ENCODE measurements at regions not wholly inside any gene's neighbourhood (a gene's known extent, or its start where the extent isn't known, plus 50 kb on each side); places are given as distances from the start of the nearest gene placed in this dataset.
"Not testable (repeated sequence)": the region's sequence is repeated elsewhere in the genome, so short reads cannot be mapped to it uniquely, and the experiment has no call there.

DNA sequence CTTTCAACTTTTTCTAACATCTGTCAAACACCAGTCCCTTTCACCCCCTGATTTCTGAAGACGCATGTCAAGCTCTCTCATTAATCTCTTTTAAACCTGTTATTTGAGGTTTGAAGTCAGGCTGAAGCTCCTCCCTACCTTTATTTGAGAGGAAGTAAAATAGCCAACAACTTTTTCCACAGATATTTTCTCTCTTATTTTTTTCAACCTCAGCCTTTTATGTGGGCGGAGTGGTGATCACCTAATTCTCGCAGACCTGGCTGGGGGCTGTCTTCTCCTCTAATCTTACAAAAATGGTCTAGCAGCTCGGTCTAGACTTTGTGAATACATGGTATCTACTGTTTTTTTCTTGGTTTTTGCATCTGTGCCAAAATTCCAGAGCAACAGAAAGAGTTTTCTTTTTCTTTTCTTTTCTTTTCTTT is 395.7 kb upstream of the ACTBL2 start:
- no peaks in the 10 kb centered on the region for H3K4me1 ChIP-seq (ENCODE audit: control insufficient read depth, insufficient read depth, low read length)
- no peaks in the 10 kb centered on the region for H3K36me3 ChIP-seq (ENCODE audit: control insufficient read depth, insufficient read depth, low read length)
- no peak overlapping the region for H3K4me3 ChIP-seq (ENCODE audit: low read length)
- no peaks in the 10 kb centered on the region for H3K27me3 ChIP-seq (ENCODE audit: control insufficient read depth, insufficient read depth, low read length, poor library complexity, severe bottlenecking)
- H3K27ac Mint-ChIP-seq = no peak overlapping the region
- no peak overlapping the region for H3K9ac ChIP-seq (ENCODE audit: extremely low read depth, low read length, poor library complexity, severe bottlenecking)
- H3K9me3 ChIP-seq (ENCODE audit: control insufficient read depth, low read length) = no peaks in the 10 kb centered on the region
- no peak overlapping the region for H3K4me3 Mint-ChIP-seq
- WGBS, 2 experiments (ENCODE audit: insufficient coverage in 1 of 2, insufficient read length in 1 of 2) = 88 to 98% methylated on average over 4 of the region's 4 CpGs
- TF ChIP-seq, protein P1, sequence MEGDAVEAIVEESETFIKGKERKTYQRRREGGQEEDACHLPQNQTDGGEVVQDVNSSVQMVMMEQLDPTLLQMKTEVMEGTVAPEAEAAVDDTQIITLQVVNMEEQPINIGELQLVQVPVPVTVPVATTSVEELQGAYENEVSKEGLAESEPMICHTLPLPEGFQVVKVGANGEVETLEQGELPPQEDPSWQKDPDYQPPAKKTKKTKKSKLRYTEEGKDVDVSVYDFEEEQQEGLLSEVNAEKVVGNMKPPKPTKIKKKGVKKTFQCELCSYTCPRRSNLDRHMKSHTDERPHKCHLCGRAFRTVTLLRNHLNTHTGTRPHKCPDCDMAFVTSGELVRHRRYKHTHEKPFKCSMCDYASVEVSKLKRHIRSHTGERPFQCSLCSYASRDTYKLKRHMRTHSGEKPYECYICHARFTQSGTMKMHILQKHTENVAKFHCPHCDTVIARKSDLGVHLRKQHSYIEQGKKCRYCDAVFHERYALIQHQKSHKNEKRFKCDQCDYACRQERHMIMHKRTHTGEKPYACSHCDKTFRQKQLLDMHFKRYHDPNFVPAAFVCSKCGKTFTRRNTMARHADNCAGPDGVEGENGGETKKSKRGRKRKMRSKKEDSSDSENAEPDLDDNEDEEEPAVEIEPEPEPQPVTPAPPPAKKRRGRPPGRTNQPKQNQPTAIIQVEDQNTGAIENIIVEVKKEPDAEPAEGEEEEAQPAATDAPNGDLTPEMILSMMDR (conservative IDR thresholded peaks at IDR 0.05) = no peak
- no peaks in the 10 kb centered on the region for H3K4me1 Mint-ChIP-seq
- no peak overlapping the region for H3K27ac ChIP-seq (ENCODE audit: low read depth, low read length)
- no peaks in the 10 kb centered on the region for H3K9me3 Mint-ChIP-seq
- H3K27me3 Mint-ChIP-seq (ENCODE audit: insufficient read depth) = no peaks in the 10 kb centered on the region
- no peaks in the 10 kb centered on the region for H3K36me3 Mint-ChIP-seq (ENCODE audit: low read depth)
- no peak for DNase-seq

DNA sequence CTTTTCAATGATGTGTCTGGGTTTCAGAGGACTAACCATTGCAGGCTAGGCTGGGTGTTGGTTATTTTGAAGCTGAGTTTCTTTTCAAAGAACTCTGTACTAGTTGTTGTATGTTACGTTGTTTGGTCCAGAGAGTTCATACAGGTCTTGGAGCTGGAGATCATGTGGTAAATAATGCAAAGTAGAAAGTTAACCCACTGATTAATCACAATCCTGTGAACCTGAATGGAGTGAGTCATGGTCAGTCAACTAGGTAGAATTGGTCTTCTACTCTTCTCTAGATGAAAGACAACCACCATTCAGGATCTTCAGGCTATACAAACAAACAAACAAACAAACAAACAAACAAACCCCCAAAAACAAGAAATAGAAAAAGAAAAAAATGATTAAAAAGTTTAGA is 388.9 kb upstream of the ACTBL2 start:
- Mint-ChIP-seq H3K36me3 (ENCODE audit: low read depth) (peaks cover 5% of the 10 kb centered on the region), H3K27me3 (ENCODE audit: insufficient read depth) (no peaks in the 10 kb centered on the region), H3K27ac (no peak overlapping the region), H3K4me1 (no peaks in the 10 kb centered on the region), H3K9me3 (peaks cover 11% of the 10 kb centered on the region), H3K4me3 (no peak overlapping the region)
- Histone ChIP-seq H3K27me3 (ENCODE audit: control insufficient read depth, insufficient read depth, low read length, poor library complexity, severe bottlenecking) (no peaks in the 10 kb centered on the region), H3K9ac (ENCODE audit: extremely low read depth, low read length, poor library complexity, severe bottlenecking) (no peak overlapping the region), H3K36me3 (ENCODE audit: control insufficient read depth, insufficient read depth, low read length) (no peaks in the 10 kb centered on the region), H3K9me3 (ENCODE audit: control insufficient read depth, low read length) (peaks cover 7% of the 10 kb centered on the region), H3K4me3 (ENCODE audit: low read length) (no peak overlapping the region), H3K27ac (ENCODE audit: low read depth, low read length) (no peak overlapping the region), H3K4me1 (ENCODE audit: control insufficient read depth, insufficient read depth, low read length) (no peaks in the 10 kb centered on the region)
- 93% methylated on average over 1 of the region's 1 CpG; no CpG with 5 or more reads in 1 of the 2 experiments for WGBS, 2 experiments (ENCODE audit: insufficient coverage in 1 of 2, insufficient read length in 1 of 2)
- DNase-seq = no peak
- TF ChIP-seq, protein P1 (conservative IDR thresholded peaks at IDR 0.05) = no peak

DNA sequence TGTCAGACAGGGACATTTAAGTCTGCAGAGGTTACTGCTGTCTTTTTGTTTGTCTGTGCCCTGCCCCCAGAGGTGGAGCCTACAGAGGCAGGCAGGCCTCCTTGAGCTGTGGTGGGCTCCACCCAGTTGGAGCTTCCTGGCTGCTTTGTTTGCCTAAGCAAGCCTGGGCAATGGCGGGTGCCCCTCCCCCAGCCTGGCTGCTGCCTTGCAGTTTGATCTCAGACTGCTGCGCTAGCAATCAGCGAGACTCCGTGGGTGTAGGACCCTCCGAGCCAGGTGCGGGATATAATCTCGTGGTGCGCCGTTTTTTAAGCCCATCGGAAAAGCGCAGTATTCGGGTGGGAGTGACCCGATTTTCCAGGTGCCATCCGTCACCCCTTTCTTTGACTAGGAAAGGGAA is 387.7 kb upstream of the ACTBL2 start:
- H3K36me3 Mint-ChIP-seq (ENCODE audit: low read depth); H3K4me1 Mint-ChIP-seq; H3K36me3 ChIP-seq (ENCODE audit: control insufficient read depth, insufficient read depth, low read length); H3K27me3 ChIP-seq (ENCODE audit: control insufficient read depth, insufficient read depth, low read length, poor library complexity, severe bottlenecking); H3K27me3 Mint-ChIP-seq (ENCODE audit: insufficient read depth); H3K9me3 ChIP-seq (ENCODE audit: control insufficient read depth, low read length); H3K4me3 Mint-ChIP-seq; H3K9ac ChIP-seq (ENCODE audit: extremely low read depth, low read length, poor library complexity, severe bottlenecking); DNase-seq; H3K4me1 ChIP-seq (ENCODE audit: control insufficient read depth, insufficient read depth, low read length); H3K27ac Mint-ChIP-seq; H3K27ac ChIP-seq (ENCODE audit: low read depth, low read length); H3K4me3 ChIP-seq (ENCODE audit: low read length): not testable (repeated sequence)
- H3K9me3 Mint-ChIP-seq = peaks cover 11% of the 10 kb centered on the region
- WGBS, 2 experiments (ENCODE audit: insufficient coverage in 1 of 2, insufficient read length in 1 of 2) = 70 to 90% methylated on average over 2 to 12 of the region's 14 CpGs

DNA sequence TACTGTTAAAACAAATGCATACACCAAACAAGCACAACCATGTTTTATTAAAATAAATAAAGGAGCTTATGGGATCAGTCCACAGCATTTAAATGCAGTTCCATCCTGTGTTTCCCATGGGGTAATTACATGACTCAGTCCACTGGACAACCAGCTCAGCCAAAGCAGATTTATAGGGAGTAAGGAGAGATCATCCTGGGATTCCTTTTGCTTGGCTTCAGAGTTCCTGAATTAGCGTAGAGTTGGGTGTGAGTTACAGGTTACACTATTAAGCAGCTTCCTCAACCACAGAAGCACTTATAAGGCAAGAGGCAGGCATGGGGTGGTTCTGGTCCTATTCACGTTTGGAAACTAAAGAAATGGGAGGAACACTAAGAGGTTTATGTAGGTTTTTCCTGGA is 381.1 kb upstream of the ACTBL2 start:
- Mint-ChIP-seq H3K36me3 (ENCODE audit: low read depth) (no peaks in the 10 kb centered on the region), H3K9me3 (no peaks in the 10 kb centered on the region), H3K4me1 (no peaks in the 10 kb centered on the region), H3K4me3 (no peak overlapping the region), H3K27ac (no peak overlapping the region), H3K27me3 (ENCODE audit: insufficient read depth) (no peaks in the 10 kb centered on the region)
- Histone ChIP-seq H3K27me3 (ENCODE audit: control insufficient read depth, insufficient read depth, low read length, poor library complexity, severe bottlenecking) (no peaks in the 10 kb centered on the region), H3K9ac (ENCODE audit: extremely low read depth, low read length, poor library complexity, severe bottlenecking) (no peak overlapping the region), H3K27ac (ENCODE audit: low read depth, low read length) (no peak overlapping the region), H3K9me3 (ENCODE audit: control insufficient read depth, low read length) (peaks cover 6% of the 10 kb centered on the region), H3K4me1 (ENCODE audit: control insufficient read depth, insufficient read depth, low read length) (peaks cover 9% of the 10 kb centered on the region), H3K36me3 (ENCODE audit: control insufficient read depth, insufficient read depth, low read length) (no peaks in the 10 kb centered on the region), H3K4me3 (ENCODE audit: low read length) (no peak overlapping the region)
- DNase-seq = no peak
- 86 to 89% methylated on average over 2 of the region's 2 CpGs for WGBS, 2 experiments (ENCODE audit: insufficient coverage in 1 of 2, insufficient read length in 1 of 2)
- TF ChIP-seq, protein P1 (conservative IDR thresholded peaks at IDR 0.05) = no peak

All from endodermal cell (in vitro differentiated cells).